ENCODE measurements at regions not wholly inside any gene's neighbourhood (a gene's known extent, or its start where the extent isn't known, plus 50 kb on each side); places are given as distances from the start of the nearest gene placed in this dataset.

- peak; percentile 61 for DNase-seq (ENCODE audit: low read depth)
These were observed 173.1 kb downstream of the TFAP2C start for GRCh38 chr20:56801971-56802755.

GRCh38 chr20:56802805-56803204 is 173.7 kb downstream of the TFAP2C start:
- no peak for DNase-seq (ENCODE audit: low read depth)

- DNase-seq (ENCODE audit: low read depth) = no peak
These were observed 176.2 kb downstream of the TFAP2C start for GRCh38 chr20:56805313-56805712.

- no peak for DNase-seq (ENCODE audit: low read depth)
These were observed 176.9 kb downstream of the TFAP2C start for GRCh38 chr20:56805966-56806365.

- DNase-seq (ENCODE audit: low read depth) = no peak
These were observed 177.9 kb downstream of the TFAP2C start for GRCh38 chr20:56806952-56807517.

- no peak for DNase-seq (ENCODE audit: low read depth)
These were observed 179.1 kb downstream of the TFAP2C start for GRCh38 chr20:56808117-56808725.

GRCh38 chr20:56808732-56809131 is 179.6 kb downstream of the TFAP2C start:
- no peak for DNase-seq (ENCODE audit: low read depth)

- no peak for DNase-seq (ENCODE audit: low read depth)
These were observed 180.6 kb downstream of the TFAP2C start for GRCh38 chr20:56809668-56810067.

GRCh38 chr20:56810141-56810540 is 181.0 kb downstream of the TFAP2C start:
- no peak for DNase-seq (ENCODE audit: low read depth)

- no peak for DNase-seq (ENCODE audit: low read depth)
These were observed 186.7 kb downstream of the TFAP2C start for GRCh38 chr20:56815796-56816195.

GRCh38 chr20:56816349-56816748 is 187.2 kb downstream of the TFAP2C start:
- DNase-seq (ENCODE audit: low read depth) = no peak

- no peak for DNase-seq (ENCODE audit: low read depth)
These were observed 188.9 kb downstream of the TFAP2C start for GRCh38 chr20:56817780-56818675.

GRCh38 chr20:56820984-56821383 is 191.9 kb downstream of the TFAP2C start:
- DNase-seq (ENCODE audit: low read depth) = no peak

- DNase-seq (ENCODE audit: low read depth) = no peak
These were observed 197.2 kb downstream of the TFAP2C start for GRCh38 chr20:56826306-56826704.

GRCh38 chr20:56826705-56827665 is 197.9 kb downstream of the TFAP2C start:
- peak; percentile 57 for DNase-seq (ENCODE audit: low read depth)

GRCh38 chr20:56827763-56828162 is 198.7 kb downstream of the TFAP2C start:
- DNase-seq (ENCODE audit: low read depth) = no peak

GRCh38 chr20:56828402-56828801 is 199.3 kb downstream of the TFAP2C start:
- no peak for DNase-seq (ENCODE audit: low read depth)

- no peak for DNase-seq (ENCODE audit: low read depth)
These were observed 200.8 kb downstream of the TFAP2C start for GRCh38 chr20:56829788-56830385.

- DNase-seq (ENCODE audit: low read depth) = no peak
These were observed 202.7 kb downstream of the TFAP2C start for GRCh38 chr20:56831795-56832194.

GRCh38 chr20:56833427-56833826 is 204.3 kb downstream of the TFAP2C start:
- DNase-seq (ENCODE audit: low read depth) = no peak
